HL-60 (cell line): ENCODE measurements at regions not wholly inside any gene's neighbourhood (a gene's known extent, or its start where the extent isn't known, plus 50 kb on each side); places are given as distances from the start of the nearest gene placed in this dataset.

ENCODE experiments used
- DNase-seq, 2 experiments: peaks; one replicate each; pipeline ENCODE4 v3.0.0-alpha.2; 2010 to 2020; ENCODE audit warnings: low read depth in 1 of 2, low spot score in 1 of 2
- H3K27ac ChIP-seq: fragments of 250-450 bp; sonication (Bioruptor Pico); replicated peaks from 2 replicates; pipeline ENCODE4 v1.5.1; 2020; ENCODE audit warnings: mild to moderate bottlenecking, moderate library complexity
- H3K27me3 ChIP-seq: fragments of 250-450 bp; sonication (Bioruptor Pico); 2 replicates; pipeline ENCODE4 v1.5.1; 2021; ENCODE audit warnings: mild to moderate bottlenecking, moderate library complexity; ENCODE audit not compliant: insufficient read depth, poor library complexity, severe bottlenecking
- H3K4me3 ChIP-seq: replicated peaks from 2 replicates; pipeline ENCODE4 v1.5.1; 2011; ENCODE audit warnings: mild to moderate bottlenecking, control low read depth, low read length; ENCODE audit not compliant: insufficient read depth
- CTCF ChIP-seq: IDR thresholded peaks from one replicate; pipeline ENCODE4 v1.5.1; 2011; ENCODE audit warnings: low read length, control low read depth, inconsistent platforms; ENCODE audit not compliant: insufficient read depth
- GABPA ChIP-seq: IDR thresholded peaks from 2 replicates; pipeline ENCODE4 v1.6.1; 2012; ENCODE audit warnings: low read depth
- POLR2AphosphoS5 ChIP-seq: IDR thresholded peaks from 2 replicates; pipeline ENCODE4 v1.6.1; 2012; ENCODE audit warnings: low read depth
- REST ChIP-seq: IDR thresholded peaks from 2 replicates; pipeline ENCODE4 v1.6.1; 2012; ENCODE audit warnings: low read depth; ENCODE audit not compliant: insufficient replicate concordance
- SPI1 ChIP-seq: IDR thresholded peaks from 2 replicates; pipeline ENCODE4 v1.6.1; 2012; ENCODE audit warnings: low read depth, mild to moderate bottlenecking, borderline replicate concordance

- no peak for DNase-seq
- H3K27me3 ChIP-seq, result no peaks in the 10 kb centered on the region
Measured at GRCh38 chr2:144211826-144212225, 308.1 kb downstream of the ZEB2 start.

GRCh38 chr2:144211065-144211464 is 308.9 kb downstream of the ZEB2 start:
- H3K27me3 ChIP-seq, result no peaks in the 10 kb centered on the region
- no peak overlapping the region for H3K4me3 ChIP-seq
- TF ChIP-seq CTCF (no peak), SPI1 (no peak), GABPA (no peak), POLR2AphosphoS5 (no peak), REST (no peak)
- no peak for DNase-seq
- no peak overlapping the region for H3K27ac ChIP-seq

More at GRCh38 chr2:144211826-144212225, 308.1 kb downstream of the ZEB2 start:
- no peak for TF ChIP-seq GABPA
- TF ChIP-seq SPI1, result no peak
- Histone ChIP-seq H3K4me3 (no peak overlapping the region), H3K27ac (no peak overlapping the region)

- H3K27me3 ChIP-seq, result no peaks in the 10 kb centered on the region
- no peak overlapping the region for H3K27ac ChIP-seq
- TF ChIP-seq GABPA, result no peak
- TF ChIP-seq POLR2AphosphoS5, result no peak
- TF ChIP-seq REST, result no peak
- no peak for TF ChIP-seq SPI1
- TF ChIP-seq CTCF, result no peak
- no peak for DNase-seq
- H3K4me3 ChIP-seq, result no peak overlapping the region
Measured at GRCh38 chr2:144210076-144210475, 309.8 kb downstream of the ZEB2 start.

- Histone ChIP-seq H3K27me3 (no peaks in the 10 kb centered on the region), H3K4me3 (no peak overlapping the region), H3K27ac (no peak overlapping the region)
- no peak for DNase-seq
- no peak for TF ChIP-seq SPI1
- TF ChIP-seq POLR2AphosphoS5, result no peak
- TF ChIP-seq CTCF, result no peak
- no peak for TF ChIP-seq REST
- no peak for TF ChIP-seq GABPA
Measured at GRCh38 chr2:144208924-144209323, 311.0 kb downstream of the ZEB2 start.
